GM23338 (cell line): ENCODE measurements at regions not wholly inside any gene's neighbourhood (a gene's known extent, or its start where the extent isn't known, plus 50 kb on each side); places are given as distances from the start of the nearest gene placed in this dataset.

ENCODE experiments used
- ATAC-seq: fragments of 200-7000 bp; cut with Tn5 transposase; 3 replicates; pipeline ENCODE4 v1.9.1; 2020
- DNase-seq: peaks from one replicate; pipeline ENCODE4 v3.0.0-alpha.2; 2015; ENCODE audit warnings: low spot score
- H2AFZ ChIP-seq: fragments of 200-600 bp; sonication (generic); 2 replicates; pipeline ENCODE4 v1.8.0; 2016; ENCODE audit warnings: antibody characterized with exemption, mild to moderate bottlenecking, moderate library complexity
- H3F3A ChIP-seq: fragments of 200-600 bp; sonication (generic); replicated peaks from 2 replicates; pipeline ENCODE4 v1.8.0; 2017; ENCODE audit warnings: antibody characterized with exemption, mixed run types, low read depth
- H3K27ac ChIP-seq: fragments of 200-600 bp; sonication (generic); 2 replicates; pipeline ENCODE4 v1.6.1; 2016; ENCODE audit warnings: low read depth
- H3K27me3 ChIP-seq: fragments of 200-600 bp; sonication (generic); 2 replicates; pipeline ENCODE4 v1.8.0; 2016; ENCODE audit warnings: mild to moderate bottlenecking, mixed run types, moderate library complexity; ENCODE audit not compliant: insufficient read depth
- H3K36me3 ChIP-seq: fragments of 200-600 bp; sonication (generic); 2 replicates; pipeline ENCODE4 v1.8.0; 2016; ENCODE audit warnings: mild to moderate bottlenecking; ENCODE audit not compliant: insufficient read depth
- H3K4me1 ChIP-seq: fragments of 200-600 bp; sonication (generic); 2 replicates; pipeline ENCODE4 v1.8.0; 2016; ENCODE audit warnings: mild to moderate bottlenecking, moderate library complexity; ENCODE audit not compliant: insufficient read depth
- H3K4me2 ChIP-seq: fragments of 200-600 bp; sonication (generic); 2 replicates; pipeline ENCODE4 v1.7.1; 2017; ENCODE audit warnings: mixed run types
- H3K4me3 ChIP-seq: fragments of 200-600 bp; sonication (generic); 2 replicates; pipeline ENCODE4 v1.6.1; 2016; ENCODE audit warnings: mixed run types
- H3K79me2 ChIP-seq: fragments of 200-600 bp; sonication (generic); replicated peaks from 2 replicates; pipeline ENCODE4 v1.8.0; 2017; ENCODE audit warnings: mild to moderate bottlenecking; ENCODE audit not compliant: insufficient read depth
- H3K9me2 ChIP-seq: fragments of 200-600 bp; sonication (generic); 2 replicates; pipeline ENCODE4 v1.8.0; 2017; ENCODE audit not compliant: insufficient read depth
- H4K20me1 ChIP-seq: fragments of 200-600 bp; sonication (generic); replicated peaks from 2 replicates; pipeline ENCODE4 v1.8.0; 2017; ENCODE audit warnings: mild to moderate bottlenecking; ENCODE audit not compliant: insufficient read depth
- H3K27ac Mint-ChIP-seq: 2 replicates; pipeline ENCODE4 v1.8.0; 2020; ENCODE audit warnings: inconsistent platforms, mild to moderate bottlenecking, moderate library complexity, mixed read lengths
- H3K27me3 Mint-ChIP-seq: 3 replicates; pipeline ENCODE4 v1.8.0; 2022; ENCODE audit warnings: low read depth, mild to moderate bottlenecking, moderate library complexity, mixed read lengths, inconsistent platforms; ENCODE audit not compliant: insufficient read depth, poor library complexity
- H3K36me3 Mint-ChIP-seq: 3 replicates; pipeline ENCODE4 v1.8.0; 2021; ENCODE audit warnings: low read depth, mild to moderate bottlenecking, inconsistent platforms, moderate library complexity, mixed read lengths
- H3K4me1 Mint-ChIP-seq: 3 replicates; pipeline ENCODE4 v1.8.0; 2020; ENCODE audit warnings: mild to moderate bottlenecking, inconsistent platforms, mixed read lengths
- H3K4me3 Mint-ChIP-seq: 3 replicates; pipeline ENCODE4 v1.8.0; 2021; ENCODE audit warnings: moderate library complexity, mild to moderate bottlenecking, inconsistent platforms, mixed read lengths
- H3K9me3 Mint-ChIP-seq: 3 replicates; pipeline ENCODE4 v1.8.0; 2020; ENCODE audit warnings: moderate library complexity, mild to moderate bottlenecking, inconsistent platforms, mixed read lengths
- EZH2 ChIP-seq: fragments of 200-600 bp; sonication (generic); IDR thresholded peaks from one replicate; pipeline ENCODE4 v1.8.0; 2017; ENCODE audit warnings: antibody characterized with exemption, mild to moderate bottlenecking, low read depth; ENCODE audit not compliant: unreplicated experiment
- EZH2phosphoT487 ChIP-seq: fragments of 200-600 bp; sonication (generic); IDR thresholded peaks from one replicate; pipeline ENCODE4 v1.8.1; 2018; ENCODE audit warnings: antibody characterized with exemption; ENCODE audit not compliant: unreplicated experiment
- NANOG ChIP-seq: IDR thresholded peaks from 2 replicates; pipeline ENCODE4 v1.6.1; 2016; ENCODE audit warnings: antibody characterized with exemption, borderline replicate concordance
- REST ChIP-seq: IDR thresholded peaks from one replicate; pipeline ENCODE4 v1.6.1; 2018; ENCODE audit warnings: antibody characterized with exemption; ENCODE audit not compliant: unreplicated experiment
- ZNF331 ChIP-seq: fragments of 250-450 bp; sonication (Bioruptor Pico); IDR thresholded peaks from 2 replicates; pipeline ENCODE4 v1.5.0; 2020; ENCODE audit warnings: low read depth, mild to moderate bottlenecking, moderate library complexity

- TF ChIP-seq EZH2 = no peak
- no peak for TF ChIP-seq REST
Measured at GRCh38 chr12:76202621-76203020, 118.1 kb upstream of the NAP1L1 start (continued).

- peaks cover 16% of the 10 kb centered on the region for H3K36me3 ChIP-seq
- H3K27me3 ChIP-seq = no peaks in the 10 kb centered on the region
- Mint-ChIP-seq H3K27ac (no peak overlapping the region), H3K4me3 (no peak overlapping the region), H3K9me3 (peaks cover 35% of the 10 kb centered on the region), H3K27me3 (no peaks in the 10 kb centered on the region), H3K36me3 (peaks cover 14% of the 10 kb centered on the region; the same call in 2 of the 3 replicates), H3K4me1 (0 out of 3 replicates have a peak, but pooled peaks cover 6% of the 10 kb centered on the region)
- H3K4me2 ChIP-seq = no peak overlapping the region
- H3K4me1 ChIP-seq = no peaks in the 10 kb centered on the region
- no peak for TF ChIP-seq EZH2phosphoT487
- H3K9me2 ChIP-seq = peaks cover 17% of the 10 kb centered on the region; the same call in 1 of the 2 replicates
- ATAC-seq (no peak), DNase-seq (no peak)
- H2AFZ ChIP-seq = no peak overlapping the region
- H3F3A ChIP-seq = no peaks in the 10 kb centered on the region
- no peak overlapping the region for H3K27ac ChIP-seq
- no peaks in the 10 kb centered on the region for H3K79me2 ChIP-seq
- H3K4me3 ChIP-seq = no peak overlapping the region
- H4K20me1 ChIP-seq = no peaks in the 10 kb centered on the region
Measured at GRCh38 chr12:76201758-76202157, 117.3 kb upstream of the NAP1L1 start.

- no peak overlapping the region for H3K27ac Mint-ChIP-seq
Measured at GRCh38 chr12:76201316-76201715, 116.8 kb upstream of the NAP1L1 start.

GRCh38 chr12:76199808-76200207, 115.3 kb upstream of the NAP1L1 start:
- ATAC-seq (no peak), DNase-seq (no peak)
- H3K27ac Mint-ChIP-seq = no peak overlapping the region
- Histone ChIP-seq H3K36me3 (peaks cover 16% of the 10 kb centered on the region), H3K4me2 (no peak overlapping the region), H3K27ac (no peak overlapping the region), H3K27me3 (no peaks in the 10 kb centered on the region), H3K4me1 (no peaks in the 10 kb centered on the region), H2AFZ (no peak overlapping the region), H3K4me3 (no peak overlapping the region), H4K20me1 (no peaks in the 10 kb centered on the region), H3K79me2 (no peaks in the 10 kb centered on the region), H3F3A (no peaks in the 10 kb centered on the region), H3K9me2 (peaks cover 17% of the 10 kb centered on the region; the same call in 1 of the 2 replicates)
- H3K4me1 Mint-ChIP-seq = 0 out of 3 replicates have a peak, but pooled peaks cover 6% of the 10 kb centered on the region
- H3K9me3 Mint-ChIP-seq = peaks cover 35% of the 10 kb centered on the region
- H3K4me3 Mint-ChIP-seq = no peak overlapping the region
- H3K36me3 Mint-ChIP-seq = peaks cover 14% of the 10 kb centered on the region; the same call in 2 of the 3 replicates
- TF ChIP-seq ZNF331 (CRISPR knock-in tag) (no peak), EZH2phosphoT487 (no peak)
- H3K27me3 Mint-ChIP-seq = no peaks in the 10 kb centered on the region

More at GRCh38 chr12:76201316-76201715, 116.8 kb upstream of the NAP1L1 start:
- no peaks in the 10 kb centered on the region for H4K20me1 ChIP-seq
- H3K79me2 ChIP-seq = no peaks in the 10 kb centered on the region
- peaks cover 14% of the 10 kb centered on the region; the same call in 2 of the 3 replicates for H3K36me3 Mint-ChIP-seq
- H3K4me1 Mint-ChIP-seq = 0 out of 3 replicates have a peak, but pooled peaks cover 6% of the 10 kb centered on the region
- peaks cover 35% of the 10 kb centered on the region for H3K9me3 Mint-ChIP-seq
- TF ChIP-seq NANOG = no peak
- no peak overlapping the region for H3K4me2 ChIP-seq
- no peak overlapping the region for H3K4me3 ChIP-seq
- peaks cover 19% of the 10 kb centered on the region; the same call in 1 of the 2 replicates for H3K9me2 ChIP-seq
- H3K27me3 Mint-ChIP-seq = no peaks in the 10 kb centered on the region
- H3K4me3 Mint-ChIP-seq = no peak overlapping the region
- no peak for ATAC-seq
- no peaks in the 10 kb centered on the region for H3K4me1 ChIP-seq
- no peak overlapping the region for H2AFZ ChIP-seq
- H3K27ac ChIP-seq = no peak overlapping the region
- no peaks in the 10 kb centered on the region for H3K27me3 ChIP-seq
- peaks cover 16% of the 10 kb centered on the region for H3K36me3 ChIP-seq
- no peak for DNase-seq
- no peaks in the 10 kb centered on the region for H3F3A ChIP-seq
